ENCODE measurements at regions not wholly inside any gene's neighbourhood (a gene's known extent, or its start where the extent isn't known, plus 50 kb on each side); places are given as distances from the start of the nearest gene placed in this dataset.

DNA sequence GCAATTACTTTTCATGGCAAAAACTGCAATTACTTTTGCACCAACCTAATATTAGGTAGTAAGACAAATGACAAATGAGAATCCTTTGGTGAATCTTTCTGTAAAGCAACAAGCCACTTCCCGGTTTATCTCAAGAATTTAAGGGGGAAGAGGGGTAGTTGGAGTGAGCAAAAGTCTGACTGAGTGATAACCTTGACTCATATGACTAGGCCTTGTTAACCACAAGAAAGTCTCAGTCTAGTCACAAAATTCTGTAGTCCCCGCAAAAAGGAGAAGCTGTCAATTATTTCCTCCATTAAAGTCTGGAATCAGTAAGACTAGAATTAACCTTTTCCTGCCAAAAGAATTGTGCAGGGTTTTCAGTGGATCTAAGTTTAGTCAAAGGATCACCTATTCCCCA is 72.2 kb upstream of the GNAO1 start (continued):
- TF ChIP-seq NR2C2 (CRISPR knock-in tag; IDR thresholded peaks at IDR 0.05) (no peak), KAT7 (CRISPR knock-in tag; IDR thresholded peaks at IDR 0.05; ENCODE audit: borderline replicate concordance) (no peak), SP1 (CRISPR knock-in tag; conservative IDR thresholded peaks at IDR 0.05) (no peak), ZNF232 (CRISPR knock-in tag; IDR thresholded peaks at IDR 0.05) (no peak), GTF2I (CRISPR knock-in tag; conservative IDR thresholded peaks at IDR 0.05) (no peak)
- TF ChIP-seq, protein P1, sequence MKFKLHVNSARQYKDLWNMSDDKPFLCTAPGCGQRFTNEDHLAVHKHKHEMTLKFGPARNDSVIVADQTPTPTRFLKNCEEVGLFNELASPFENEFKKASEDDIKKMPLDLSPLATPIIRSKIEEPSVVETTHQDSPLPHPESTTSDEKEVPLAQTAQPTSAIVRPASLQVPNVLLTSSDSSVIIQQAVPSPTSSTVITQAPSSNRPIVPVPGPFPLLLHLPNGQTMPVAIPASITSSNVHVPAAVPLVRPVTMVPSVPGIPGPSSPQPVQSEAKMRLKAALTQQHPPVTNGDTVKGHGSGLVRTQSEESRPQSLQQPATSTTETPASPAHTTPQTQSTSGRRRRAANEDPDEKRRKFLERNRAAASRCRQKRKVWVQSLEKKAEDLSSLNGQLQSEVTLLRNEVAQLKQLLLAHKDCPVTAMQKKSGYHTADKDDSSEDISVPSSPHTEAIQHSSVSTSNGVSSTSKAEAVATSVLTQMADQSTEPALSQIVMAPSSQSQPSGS (CRISPR knock-in tag; IDR thresholded peaks at IDR 0.05; ENCODE audit: borderline replicate concordance, low read depth): no peak
- TF ChIP-seq, protein P2, sequence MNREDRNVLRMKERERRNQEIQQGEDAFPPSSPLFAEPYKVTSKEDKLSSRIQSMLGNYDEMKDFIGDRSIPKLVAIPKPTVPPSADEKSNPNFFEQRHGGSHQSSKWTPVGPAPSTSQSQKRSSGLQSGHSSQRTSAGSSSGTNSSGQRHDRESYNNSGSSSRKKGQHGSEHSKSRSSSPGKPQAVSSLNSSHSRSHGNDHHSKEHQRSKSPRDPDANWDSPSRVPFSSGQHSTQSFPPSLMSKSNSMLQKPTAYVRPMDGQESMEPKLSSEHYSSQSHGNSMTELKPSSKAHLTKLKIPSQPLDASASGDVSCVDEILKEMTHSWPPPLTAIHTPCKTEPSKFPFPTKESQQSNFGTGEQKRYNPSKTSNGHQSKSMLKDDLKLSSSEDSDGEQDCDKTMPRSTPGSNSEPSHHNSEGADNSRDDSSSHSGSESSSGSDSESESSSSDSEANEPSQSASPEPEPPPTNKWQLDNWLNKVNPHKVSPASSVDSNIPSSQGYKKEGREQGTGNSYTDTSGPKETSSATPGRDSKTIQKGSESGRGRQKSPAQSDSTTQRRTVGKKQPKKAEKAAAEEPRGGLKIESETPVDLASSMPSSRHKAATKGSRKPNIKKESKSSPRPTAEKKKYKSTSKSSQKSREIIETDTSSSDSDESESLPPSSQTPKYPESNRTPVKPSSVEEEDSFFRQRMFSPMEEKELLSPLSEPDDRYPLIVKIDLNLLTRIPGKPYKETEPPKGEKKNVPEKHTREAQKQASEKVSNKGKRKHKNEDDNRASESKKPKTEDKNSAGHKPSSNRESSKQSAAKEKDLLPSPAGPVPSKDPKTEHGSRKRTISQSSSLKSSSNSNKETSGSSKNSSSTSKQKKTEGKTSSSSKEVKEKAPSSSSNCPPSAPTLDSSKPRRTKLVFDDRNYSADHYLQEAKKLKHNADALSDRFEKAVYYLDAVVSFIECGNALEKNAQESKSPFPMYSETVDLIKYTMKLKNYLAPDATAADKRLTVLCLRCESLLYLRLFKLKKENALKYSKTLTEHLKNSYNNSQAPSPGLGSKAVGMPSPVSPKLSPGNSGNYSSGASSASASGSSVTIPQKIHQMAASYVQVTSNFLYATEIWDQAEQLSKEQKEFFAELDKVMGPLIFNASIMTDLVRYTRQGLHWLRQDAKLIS (CRISPR knock-in tag; IDR thresholded peaks at IDR 0.05; ENCODE audit: borderline replicate concordance): no peak

DNA sequence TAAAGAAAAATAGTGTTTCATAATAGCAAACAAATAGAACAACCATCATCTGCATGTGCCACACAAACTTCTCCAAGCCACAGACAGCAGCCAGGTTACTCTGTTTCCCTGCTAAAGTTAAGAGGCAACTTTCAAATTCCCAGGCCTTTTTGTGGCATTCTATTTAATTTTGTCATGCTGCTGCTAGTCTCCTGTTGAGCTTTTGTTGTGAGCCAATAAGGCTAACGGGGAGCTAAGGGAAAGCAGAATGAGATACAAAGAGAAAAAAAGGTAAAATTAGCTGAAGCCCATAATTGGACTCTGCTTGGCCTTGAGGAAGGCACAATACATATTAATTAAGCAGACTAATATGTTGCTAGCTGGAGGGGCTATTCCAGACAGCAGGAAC is 74.7 kb upstream of the GNAO1 start:
- Mint-ChIP-seq H3K36me3 (no peaks in the 10 kb centered on the region), H3K4me1 (peaks cover 42% of the 10 kb centered on the region), H3K4me3 (no peak overlapping the region), H3K9me3 (peaks cover 4% of the 10 kb centered on the region; the same call in 1 of the 2 replicates), H3K27me3 (ENCODE audit: low read depth) (peaks cover 7% of the 10 kb centered on the region), H3K27ac (no peak overlapping the region)
- ChIA-PET CTCF (interaction anchor here (1.2 kb wide), 1 partner anchor 202 kb away, joined by 5 read pairs; no protein-coding TSS in a partner anchor), POLR2A (no interaction called here)
- TF ChIP-seq ZNF219 (CRISPR knock-in tag; IDR thresholded peaks at IDR 0.05; ENCODE audit: borderline replicate concordance) (no peak), ZNF121 (CRISPR knock-in tag; IDR thresholded peaks at IDR 0.05) (no peak), HMGA2 (CRISPR knock-in tag; IDR thresholded peaks at IDR 0.05) (no peak), GTF2I (CRISPR knock-in tag; conservative IDR thresholded peaks at IDR 0.05) (no peak), GRHL2 (CRISPR knock-in tag; IDR thresholded peaks at IDR 0.05; ENCODE audit: insufficient replicate concordance, severe bottlenecking) (no peak), JAZF1 (CRISPR knock-in tag; IDR thresholded peaks at IDR 0.05) (no peak), ESRRA (CRISPR knock-in tag; IDR thresholded peaks at IDR 0.05; ENCODE audit: borderline replicate concordance) (no peak)
- TF ChIP-seq, protein P3, sequence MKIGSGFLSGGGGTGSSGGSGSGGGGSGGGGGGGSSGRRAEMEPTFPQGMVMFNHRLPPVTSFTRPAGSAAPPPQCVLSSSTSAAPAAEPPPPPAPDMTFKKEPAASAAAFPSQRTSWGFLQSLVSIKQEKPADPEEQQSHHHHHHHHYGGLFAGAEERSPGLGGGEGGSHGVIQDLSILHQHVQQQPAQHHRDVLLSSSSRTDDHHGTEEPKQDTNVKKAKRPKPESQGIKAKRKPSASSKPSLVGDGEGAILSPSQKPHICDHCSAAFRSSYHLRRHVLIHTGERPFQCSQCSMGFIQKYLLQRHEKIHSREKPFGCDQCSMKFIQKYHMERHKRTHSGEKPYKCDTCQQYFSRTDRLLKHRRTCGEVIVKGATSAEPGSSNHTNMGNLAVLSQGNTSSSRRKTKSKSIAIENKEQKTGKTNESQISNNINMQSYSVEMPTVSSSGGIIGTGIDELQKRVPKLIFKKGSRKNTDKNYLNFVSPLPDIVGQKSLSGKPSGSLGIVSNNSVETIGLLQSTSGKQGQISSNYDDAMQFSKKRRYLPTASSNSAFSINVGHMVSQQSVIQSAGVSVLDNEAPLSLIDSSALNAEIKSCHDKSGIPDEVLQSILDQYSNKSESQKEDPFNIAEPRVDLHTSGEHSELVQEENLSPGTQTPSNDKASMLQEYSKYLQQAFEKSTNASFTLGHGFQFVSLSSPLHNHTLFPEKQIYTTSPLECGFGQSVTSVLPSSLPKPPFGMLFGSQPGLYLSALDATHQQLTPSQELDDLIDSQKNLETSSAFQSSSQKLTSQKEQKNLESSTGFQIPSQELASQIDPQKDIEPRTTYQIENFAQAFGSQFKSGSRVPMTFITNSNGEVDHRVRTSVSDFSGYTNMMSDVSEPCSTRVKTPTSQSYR (CRISPR knock-in tag; IDR thresholded peaks at IDR 0.05): no peak
- TF ChIP-seq, protein P4, sequence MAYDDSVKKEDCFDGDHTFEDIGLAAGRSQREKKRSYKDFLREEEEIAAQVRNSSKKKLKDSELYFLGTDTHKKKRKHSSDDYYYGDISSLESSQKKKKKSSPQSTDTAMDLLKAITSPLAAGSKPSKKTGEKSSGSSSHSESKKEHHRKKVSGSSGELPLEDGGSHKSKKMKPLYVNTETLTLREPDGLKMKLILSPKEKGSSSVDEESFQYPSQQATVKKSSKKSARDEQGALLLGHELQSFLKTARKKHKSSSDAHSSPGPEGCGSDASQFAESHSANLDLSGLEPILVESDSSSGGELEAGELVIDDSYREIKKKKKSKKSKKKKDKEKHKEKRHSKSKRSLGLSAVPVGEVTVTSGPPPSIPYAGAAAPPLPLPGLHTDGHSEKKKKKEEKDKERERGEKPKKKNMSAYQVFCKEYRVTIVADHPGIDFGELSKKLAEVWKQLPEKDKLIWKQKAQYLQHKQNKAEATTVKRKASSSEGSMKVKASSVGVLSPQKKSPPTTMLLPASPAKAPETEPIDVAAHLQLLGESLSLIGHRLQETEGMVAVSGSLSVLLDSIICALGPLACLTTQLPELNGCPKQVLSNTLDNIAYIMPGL (CRISPR knock-in tag; IDR thresholded peaks at IDR 0.05): no peak
- TF ChIP-seq, protein P5, sequence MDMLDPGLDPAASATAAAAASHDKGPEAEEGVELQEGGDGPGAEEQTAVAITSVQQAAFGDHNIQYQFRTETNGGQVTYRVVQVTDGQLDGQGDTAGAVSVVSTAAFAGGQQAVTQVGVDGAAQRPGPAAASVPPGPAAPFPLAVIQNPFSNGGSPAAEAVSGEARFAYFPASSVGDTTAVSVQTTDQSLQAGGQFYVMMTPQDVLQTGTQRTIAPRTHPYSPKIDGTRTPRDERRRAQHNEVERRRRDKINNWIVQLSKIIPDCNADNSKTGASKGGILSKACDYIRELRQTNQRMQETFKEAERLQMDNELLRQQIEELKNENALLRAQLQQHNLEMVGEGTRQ (CRISPR knock-in tag; IDR thresholded peaks at IDR 0.05): no peak
- TF ChIP-seq, protein P6, sequence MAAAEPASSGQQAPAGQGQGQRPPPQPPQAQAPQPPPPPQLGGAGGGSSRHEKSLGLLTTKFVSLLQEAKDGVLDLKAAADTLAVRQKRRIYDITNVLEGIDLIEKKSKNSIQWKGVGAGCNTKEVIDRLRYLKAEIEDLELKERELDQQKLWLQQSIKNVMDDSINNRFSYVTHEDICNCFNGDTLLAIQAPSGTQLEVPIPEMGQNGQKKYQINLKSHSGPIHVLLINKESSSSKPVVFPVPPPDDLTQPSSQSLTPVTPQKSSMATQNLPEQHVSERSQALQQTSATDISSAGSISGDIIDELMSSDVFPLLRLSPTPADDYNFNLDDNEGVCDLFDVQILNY (CRISPR knock-in tag; IDR thresholded peaks at IDR 0.05): no peak
- ATAC-seq (peak; percentile 38), DNase-seq (ENCODE audit: low spot score) (no peak)
